ENCODE measurements at regions not wholly inside any gene's neighbourhood (a gene's known extent, or its start where the extent isn't known, plus 50 kb on each side); places are given as distances from the start of the nearest gene placed in this dataset.

DNA sequence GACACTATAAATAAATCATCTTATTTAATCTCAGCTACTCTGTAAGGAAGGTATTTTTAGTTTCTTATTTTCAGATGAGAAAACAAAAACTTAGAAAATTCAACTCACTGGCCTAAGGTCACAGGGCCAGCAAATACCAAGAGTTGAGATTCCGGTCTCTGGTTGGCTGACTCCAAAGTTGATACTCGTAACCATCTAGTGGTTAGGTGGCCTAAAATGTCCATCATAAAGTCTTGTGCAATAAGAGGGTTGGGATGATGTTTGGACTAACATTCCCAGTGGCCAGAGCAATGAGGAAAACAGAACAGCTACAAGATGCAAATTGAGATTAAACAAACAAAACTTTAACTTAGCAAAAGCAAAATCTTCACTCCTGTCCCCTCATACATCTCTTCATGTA, 360.3 kb downstream of the FIGN start:
- Histone ChIP-seq H3K27me3 (ENCODE audit: control insufficient read depth, insufficient read depth, low read length, poor library complexity, severe bottlenecking) (no peaks in the 10 kb centered on the region), H3K4me3 (ENCODE audit: low read length) (no peak overlapping the region), H3K36me3 (ENCODE audit: control insufficient read depth, insufficient read depth, low read length) (no peaks in the 10 kb centered on the region), H3K9me3 (ENCODE audit: control insufficient read depth, low read length) (no peaks in the 10 kb centered on the region), H3K9ac (ENCODE audit: extremely low read depth, low read length, poor library complexity, severe bottlenecking) (no peak overlapping the region), H3K27ac (ENCODE audit: low read depth, low read length) (no peak overlapping the region), H3K4me1 (ENCODE audit: control insufficient read depth, insufficient read depth, low read length) (no peaks in the 10 kb centered on the region)
- Mint-ChIP-seq H3K9me3 (peaks cover 5% of the 10 kb centered on the region), H3K27me3 (ENCODE audit: insufficient read depth) (no peaks in the 10 kb centered on the region), H3K4me1 (peaks cover 2% of the 10 kb centered on the region), H3K4me3 (no peak overlapping the region), H3K27ac (no peak overlapping the region), H3K36me3 (ENCODE audit: low read depth) (no peaks in the 10 kb centered on the region)
- no peak for DNase-seq
- TF ChIP-seq, protein P1, sequence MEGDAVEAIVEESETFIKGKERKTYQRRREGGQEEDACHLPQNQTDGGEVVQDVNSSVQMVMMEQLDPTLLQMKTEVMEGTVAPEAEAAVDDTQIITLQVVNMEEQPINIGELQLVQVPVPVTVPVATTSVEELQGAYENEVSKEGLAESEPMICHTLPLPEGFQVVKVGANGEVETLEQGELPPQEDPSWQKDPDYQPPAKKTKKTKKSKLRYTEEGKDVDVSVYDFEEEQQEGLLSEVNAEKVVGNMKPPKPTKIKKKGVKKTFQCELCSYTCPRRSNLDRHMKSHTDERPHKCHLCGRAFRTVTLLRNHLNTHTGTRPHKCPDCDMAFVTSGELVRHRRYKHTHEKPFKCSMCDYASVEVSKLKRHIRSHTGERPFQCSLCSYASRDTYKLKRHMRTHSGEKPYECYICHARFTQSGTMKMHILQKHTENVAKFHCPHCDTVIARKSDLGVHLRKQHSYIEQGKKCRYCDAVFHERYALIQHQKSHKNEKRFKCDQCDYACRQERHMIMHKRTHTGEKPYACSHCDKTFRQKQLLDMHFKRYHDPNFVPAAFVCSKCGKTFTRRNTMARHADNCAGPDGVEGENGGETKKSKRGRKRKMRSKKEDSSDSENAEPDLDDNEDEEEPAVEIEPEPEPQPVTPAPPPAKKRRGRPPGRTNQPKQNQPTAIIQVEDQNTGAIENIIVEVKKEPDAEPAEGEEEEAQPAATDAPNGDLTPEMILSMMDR (conservative IDR thresholded peaks at IDR 0.05): no peak
- 92 to 100% methylated on average over 2 of the region's 2 CpGs for WGBS, 2 experiments (ENCODE audit: insufficient coverage in 1 of 2, insufficient read length in 1 of 2)

DNA sequence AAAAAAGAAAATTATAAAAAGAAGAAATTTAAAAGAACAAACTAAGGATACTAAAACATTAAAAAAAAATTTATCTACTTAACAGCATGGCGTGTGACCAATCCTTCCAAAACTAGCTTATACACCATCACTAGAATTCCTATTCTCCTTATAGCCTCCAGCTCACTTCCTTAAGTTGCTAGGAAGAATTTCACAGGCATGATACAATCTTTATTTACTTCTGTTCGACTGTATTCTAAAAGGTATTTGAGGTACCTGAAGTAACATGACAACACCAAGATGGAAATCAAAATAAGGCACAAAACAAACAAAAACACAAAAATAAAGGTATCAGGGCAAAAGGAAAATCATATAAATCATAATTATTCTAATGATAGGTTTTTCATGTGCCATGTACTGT, 360.7 kb downstream of the FIGN start:
- Mint-ChIP-seq H3K4me1 (peaks cover 2% of the 10 kb centered on the region), H3K4me3 (no peak overlapping the region), H3K27me3 (ENCODE audit: insufficient read depth) (no peaks in the 10 kb centered on the region), H3K36me3 (ENCODE audit: low read depth) (no peaks in the 10 kb centered on the region), H3K9me3 (peaks cover 5% of the 10 kb centered on the region), H3K27ac (no peak overlapping the region)
- no peak overlapping the region for H3K27ac ChIP-seq (ENCODE audit: low read depth, low read length)
- WGBS, 2 experiments (ENCODE audit: insufficient coverage in 1 of 2, insufficient read length in 1 of 2): 99 to 100% methylated on average over 1 to 2 of the region's 2 CpGs
- no peaks in the 10 kb centered on the region for H3K36me3 ChIP-seq (ENCODE audit: control insufficient read depth, insufficient read depth, low read length)
- no peaks in the 10 kb centered on the region for H3K9me3 ChIP-seq (ENCODE audit: control insufficient read depth, low read length)
- TF ChIP-seq, protein P1 (conservative IDR thresholded peaks at IDR 0.05): no peak
- no peak overlapping the region for H3K9ac ChIP-seq (ENCODE audit: extremely low read depth, low read length, poor library complexity, severe bottlenecking)
- H3K4me1 ChIP-seq (ENCODE audit: control insufficient read depth, insufficient read depth, low read length): no peaks in the 10 kb centered on the region
- no peaks in the 10 kb centered on the region for H3K27me3 ChIP-seq (ENCODE audit: control insufficient read depth, insufficient read depth, low read length, poor library complexity, severe bottlenecking)
- DNase-seq: no peak
- no peak overlapping the region for H3K4me3 ChIP-seq (ENCODE audit: low read length)

DNA sequence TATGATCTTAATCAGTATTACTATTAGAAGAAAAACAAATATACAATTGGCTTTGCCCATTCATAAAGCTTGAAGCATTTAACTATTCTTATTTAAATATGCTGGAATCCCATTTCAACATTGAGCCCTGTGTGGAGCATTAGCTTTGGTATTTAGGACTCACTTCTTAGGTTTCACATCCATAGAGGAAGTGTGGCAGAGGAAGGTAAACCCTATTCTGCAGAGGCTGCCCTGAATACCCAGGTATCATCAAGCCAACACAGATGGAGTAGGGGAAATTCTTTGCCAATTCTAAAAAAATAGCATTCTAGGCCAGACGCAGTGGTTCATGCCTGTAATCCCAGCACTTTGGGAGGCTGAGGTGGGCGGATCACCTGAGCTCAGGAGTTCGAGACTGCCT, 361.5 kb downstream of the FIGN start:
- Mint-ChIP-seq H3K4me1 (peaks cover 2% of the 10 kb centered on the region), H3K27me3 (ENCODE audit: insufficient read depth) (no peaks in the 10 kb centered on the region), H3K27ac (no peak overlapping the region), H3K36me3 (ENCODE audit: low read depth) (no peaks in the 10 kb centered on the region), H3K4me3 (no peak overlapping the region), H3K9me3 (peaks cover 5% of the 10 kb centered on the region)
- no peaks in the 10 kb centered on the region for H3K36me3 ChIP-seq (ENCODE audit: control insufficient read depth, insufficient read depth, low read length)
- H3K27ac ChIP-seq (ENCODE audit: low read depth, low read length): no peak overlapping the region
- TF ChIP-seq, protein P1 (conservative IDR thresholded peaks at IDR 0.05): no peak
- H3K4me3 ChIP-seq (ENCODE audit: low read length): no peak overlapping the region
- H3K4me1 ChIP-seq (ENCODE audit: control insufficient read depth, insufficient read depth, low read length): no peaks in the 10 kb centered on the region
- H3K27me3 ChIP-seq (ENCODE audit: control insufficient read depth, insufficient read depth, low read length, poor library complexity, severe bottlenecking): no peaks in the 10 kb centered on the region
- H3K9ac ChIP-seq (ENCODE audit: extremely low read depth, low read length, poor library complexity, severe bottlenecking): no peak overlapping the region
- no peaks in the 10 kb centered on the region for H3K9me3 ChIP-seq (ENCODE audit: control insufficient read depth, low read length)
- WGBS, 2 experiments (ENCODE audit: insufficient coverage in 1 of 2, insufficient read length in 1 of 2): 93 to 96% methylated on average over 3 of the region's 3 CpGs
- DNase-seq: no peak

Measured in endodermal cell (in vitro differentiated cells).